ENCODE measurements at regions not wholly inside any gene's neighbourhood (a gene's known extent, or its start where the extent isn't known, plus 50 kb on each side); places are given as distances from the start of the nearest gene placed in this dataset.
A peak's percentile ranks its signal among the peaks of the same experiment; 100 is the strongest.

DNA sequence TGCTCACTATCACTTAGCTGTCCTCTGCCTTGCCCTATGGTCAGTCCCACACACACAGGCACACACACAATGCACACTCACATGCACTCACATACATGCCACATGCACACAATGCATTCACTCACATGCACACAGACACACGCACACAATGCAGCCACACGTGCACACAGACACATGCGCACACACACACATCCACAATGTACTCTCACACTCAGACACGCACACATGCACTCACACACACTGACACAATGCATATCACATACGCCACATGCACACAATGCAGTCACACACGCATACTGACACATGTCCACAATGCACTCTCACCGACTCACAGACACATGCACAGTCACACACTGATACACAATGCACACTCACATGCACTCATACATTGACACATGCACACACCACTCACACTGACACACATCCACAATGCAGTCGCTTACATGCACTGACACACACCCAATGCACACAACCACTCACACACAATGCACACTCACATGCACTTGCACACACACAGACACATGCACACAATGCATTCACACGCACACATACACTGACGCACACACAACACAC lies 99.7 kb downstream of the ENGASE start:
- Mint-ChIP-seq H3K4me1 (no peaks in the 10 kb centered on the region), H3K9me3 (no peaks in the 10 kb centered on the region), H3K36me3 (ENCODE audit: low read depth) (no peaks in the 10 kb centered on the region), H3K4me3 (no peak overlapping the region), H3K27me3 (no peaks in the 10 kb centered on the region), H3K27ac (no peak overlapping the region)
- intact Hi-C loops (cut with micrococcal nuclease): no loop called here
- no peak for DNase-seq

DNA sequence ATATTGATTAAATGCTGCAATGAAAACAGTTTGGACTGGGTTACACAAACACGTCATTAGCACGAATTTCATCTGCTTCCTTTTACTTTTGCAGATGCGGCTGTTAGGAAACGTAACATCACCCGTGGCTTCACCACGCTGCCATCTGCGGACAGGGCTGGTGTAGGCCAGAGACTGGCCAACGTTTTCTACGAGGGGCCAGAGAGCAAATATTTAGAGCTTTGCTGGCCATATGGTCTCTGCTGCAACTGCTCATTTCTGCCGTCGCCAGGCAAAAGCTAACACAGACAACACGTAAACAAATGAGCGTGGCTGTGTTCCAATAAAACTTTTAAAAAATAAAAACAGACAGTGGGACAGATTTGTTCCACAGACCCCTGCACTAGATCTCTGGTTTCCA lies 96.6 kb downstream of the ENGASE start:
- H3K4me1 Mint-ChIP-seq: no peaks in the 10 kb centered on the region
- intact Hi-C loops (cut with micrococcal nuclease): no loop called here
- no peak overlapping the region for H3K27ac Mint-ChIP-seq
- H3K4me3 Mint-ChIP-seq: no peak overlapping the region
- no peak for DNase-seq
- H3K9me3 Mint-ChIP-seq: no peaks in the 10 kb centered on the region
- no peaks in the 10 kb centered on the region for H3K36me3 Mint-ChIP-seq (ENCODE audit: low read depth)
- H3K27me3 Mint-ChIP-seq: no peaks in the 10 kb centered on the region

DNA sequence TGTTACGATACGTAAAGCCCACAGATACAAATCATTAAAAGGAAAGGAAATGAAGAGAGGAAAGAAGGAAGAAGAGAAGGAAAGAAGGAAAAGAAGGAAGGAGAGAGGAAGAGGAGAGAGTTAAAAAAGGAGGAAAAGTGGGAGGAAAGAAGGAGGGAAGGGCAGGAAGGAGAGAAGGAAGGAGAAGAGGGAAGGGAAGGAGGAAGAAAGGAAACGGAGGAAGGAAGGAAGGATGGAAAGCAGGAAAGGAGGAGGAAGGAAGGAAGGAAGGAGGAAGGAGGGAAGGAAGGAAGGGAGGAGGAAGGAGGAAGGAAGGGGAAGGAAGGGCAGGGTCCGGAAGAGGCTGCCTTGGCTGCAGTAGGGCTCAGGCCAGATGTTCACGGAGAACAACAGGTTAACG lies 95.2 kb downstream of the ENGASE start:
- Mint-ChIP-seq H3K4me1 (no peaks in the 10 kb centered on the region), H3K27me3 (no peaks in the 10 kb centered on the region), H3K36me3 (ENCODE audit: low read depth) (no peaks in the 10 kb centered on the region), H3K9me3 (no peaks in the 10 kb centered on the region), H3K27ac (no peak overlapping the region), H3K4me3 (no peak overlapping the region)
- no peak for DNase-seq
- intact Hi-C loops (cut with micrococcal nuclease): no loop called here

DNA sequence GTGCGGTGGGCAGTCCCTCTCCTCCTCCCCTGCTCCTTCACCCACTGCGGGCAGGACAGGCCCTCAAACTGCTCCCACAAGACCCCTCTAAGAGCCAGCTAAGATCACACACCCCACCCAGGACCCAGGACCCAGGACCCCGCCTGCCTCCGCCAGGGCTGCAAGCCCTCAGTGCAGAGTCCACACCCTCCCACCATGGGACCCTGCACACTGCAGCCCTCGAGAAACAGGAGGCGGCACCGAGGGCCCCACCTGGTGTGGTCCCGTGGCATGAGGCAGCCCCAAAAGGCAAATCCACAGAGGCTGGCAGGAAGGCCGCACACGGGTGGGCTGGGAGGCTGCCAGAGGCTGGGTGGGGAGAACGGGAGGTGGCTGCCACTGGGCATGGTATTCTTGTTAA lies 94.7 kb downstream of the ENGASE start:
- Mint-ChIP-seq H3K9me3 (no peaks in the 10 kb centered on the region), H3K36me3 (ENCODE audit: low read depth) (no peaks in the 10 kb centered on the region), H3K27me3 (no peaks in the 10 kb centered on the region), H3K4me1 (no peaks in the 10 kb centered on the region), H3K27ac (no peak overlapping the region), H3K4me3 (no peak overlapping the region)
- intact Hi-C loops (cut with micrococcal nuclease): no loop called here
- no peak for DNase-seq

DNA sequence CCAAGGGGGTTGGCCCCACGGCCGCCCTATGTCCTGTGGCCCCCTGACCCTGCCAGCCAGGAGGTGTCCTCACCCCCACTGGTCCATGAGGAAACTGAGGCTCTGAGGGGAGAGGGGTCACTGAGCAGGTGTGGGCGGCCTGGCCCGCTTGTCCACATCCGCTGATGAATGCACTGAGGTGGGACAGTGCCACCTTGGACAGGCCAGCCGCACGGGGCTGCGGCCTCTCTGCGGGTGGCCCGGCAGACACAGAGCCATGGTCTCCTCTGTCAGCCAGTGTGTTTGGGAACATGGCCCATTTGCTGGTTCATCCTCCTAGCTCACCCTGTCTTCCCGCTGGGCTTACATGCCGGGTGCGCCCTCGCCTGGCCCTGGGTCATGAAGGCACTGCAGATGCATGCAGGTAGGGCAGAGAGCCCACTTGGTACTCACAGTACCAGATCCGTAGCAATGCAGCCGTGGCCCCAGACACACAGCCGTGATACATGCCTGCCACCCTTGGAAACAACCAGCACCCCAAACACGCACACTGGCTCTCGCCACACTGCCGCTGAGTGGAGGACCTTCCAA lies 93.9 kb downstream of the ENGASE start:
- H3K4me1 Mint-ChIP-seq: no peaks in the 10 kb centered on the region
- no peaks in the 10 kb centered on the region for H3K9me3 Mint-ChIP-seq
- intact Hi-C loops (cut with micrococcal nuclease): no loop called here
- H3K36me3 Mint-ChIP-seq (ENCODE audit: low read depth): no peaks in the 10 kb centered on the region
- H3K27me3 Mint-ChIP-seq: no peaks in the 10 kb centered on the region
- no peak overlapping the region for H3K4me3 Mint-ChIP-seq
- no peak for DNase-seq
- H3K27ac Mint-ChIP-seq: no peak overlapping the region

DNA sequence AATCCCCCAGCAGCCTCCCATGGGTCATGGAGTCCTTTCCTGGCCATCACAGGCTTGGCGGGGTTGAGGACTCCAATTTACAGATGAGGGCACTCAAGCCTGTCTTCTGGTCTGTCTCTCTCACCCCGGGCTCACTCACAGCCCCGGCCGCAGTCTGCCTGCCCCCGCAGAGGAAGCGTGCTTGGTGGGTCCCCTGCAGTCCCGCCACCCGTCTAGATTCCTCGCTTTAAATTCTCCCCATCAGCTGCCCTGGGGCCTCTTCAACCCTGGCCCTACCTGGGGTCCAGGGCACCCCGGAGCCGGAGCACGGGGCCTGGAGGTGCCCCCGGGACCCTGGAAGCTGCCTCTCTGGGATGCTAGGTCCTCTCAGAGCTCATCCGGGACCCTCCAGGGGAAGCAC lies 92.9 kb downstream of the ENGASE start:
- intact Hi-C loops (cut with micrococcal nuclease): no loop called here
- DNase-seq: no peak
- Mint-ChIP-seq H3K27me3 (no peaks in the 10 kb centered on the region), H3K36me3 (ENCODE audit: low read depth) (no peaks in the 10 kb centered on the region), H3K9me3 (no peaks in the 10 kb centered on the region), H3K4me1 (no peaks in the 10 kb centered on the region), H3K4me3 (no peak overlapping the region), H3K27ac (no peak overlapping the region)

DNA sequence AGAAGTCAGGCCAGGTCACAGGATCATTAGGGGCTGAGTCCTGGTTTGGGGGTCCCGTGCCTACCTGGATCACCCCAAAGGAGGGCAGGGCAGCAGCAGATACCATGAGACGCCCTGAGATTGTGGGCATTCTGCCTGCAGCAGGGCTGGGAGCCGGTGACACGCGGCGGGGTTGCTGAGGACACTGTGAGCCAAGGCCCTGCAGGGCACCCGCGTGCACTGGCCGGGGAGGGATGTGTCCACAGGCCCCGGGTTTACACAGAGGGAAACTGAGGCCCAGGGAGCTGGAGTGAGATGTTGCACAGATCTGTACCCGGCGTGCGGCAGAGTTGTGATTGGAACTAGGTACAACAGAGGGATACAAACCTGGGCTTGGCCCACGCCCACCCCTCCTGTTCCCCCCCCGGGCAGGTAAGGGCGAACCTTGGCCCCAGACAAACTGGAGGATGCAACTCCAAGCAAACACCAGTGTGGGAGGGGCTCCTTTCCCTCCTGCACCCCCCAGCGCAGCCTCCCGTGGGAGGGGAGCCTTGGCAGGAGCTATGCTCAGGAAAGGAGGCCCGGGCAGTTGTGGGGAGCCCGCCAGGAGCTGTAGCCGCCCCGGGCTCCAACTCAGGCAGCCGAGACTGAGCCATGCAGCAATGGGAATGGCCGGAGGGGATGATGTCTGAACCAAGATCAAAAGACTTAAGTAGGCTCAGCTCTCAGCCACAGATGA lies 91.3 kb downstream of the ENGASE start:
- H3K4me1 Mint-ChIP-seq: peaks cover 4% of the 10 kb centered on the region

DNA sequence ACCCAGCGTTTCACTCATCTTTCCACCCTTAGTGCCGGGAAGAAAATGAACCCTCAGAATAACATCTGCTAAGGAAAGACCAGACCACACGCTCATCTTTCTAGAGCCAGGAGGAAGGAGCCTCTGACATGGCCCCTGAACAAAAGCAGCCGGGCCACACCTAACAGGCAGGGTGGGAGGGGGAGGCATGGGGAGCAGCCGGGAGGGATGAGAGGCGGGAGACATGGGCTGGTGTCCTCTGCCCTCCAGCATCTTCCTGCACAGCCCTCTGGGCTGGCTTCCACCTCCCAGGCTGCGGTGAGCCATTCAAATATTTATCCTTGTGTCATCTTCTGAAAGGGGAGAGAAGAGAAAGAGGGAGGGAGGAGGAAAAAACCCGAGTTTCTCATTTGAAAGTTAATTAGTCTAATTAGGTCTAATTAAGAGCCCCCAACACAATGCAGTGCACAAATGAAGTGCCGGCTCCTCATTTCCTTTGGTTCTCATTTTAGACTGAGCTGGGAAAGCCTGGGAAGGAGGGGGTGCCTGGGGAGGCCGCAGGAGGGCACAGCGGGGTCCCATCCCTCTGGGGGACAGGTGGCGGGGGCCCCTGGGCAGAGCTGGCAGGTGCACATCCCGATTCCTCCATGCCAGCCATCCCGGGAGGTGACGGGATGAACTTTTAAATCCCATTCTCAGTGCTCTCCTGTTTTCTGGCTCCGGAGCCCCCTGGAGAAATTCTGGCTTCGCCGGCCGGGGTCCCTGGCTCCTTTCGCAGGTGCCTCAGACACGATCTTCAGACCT lies 90.5 kb downstream of the ENGASE start:
- no peaks in the 10 kb centered on the region for H3K27me3 Mint-ChIP-seq
- intact Hi-C loops (cut with micrococcal nuclease): no loop called here
- no peak for DNase-seq
- no peaks in the 10 kb centered on the region for H3K9me3 Mint-ChIP-seq
- H3K4me1 Mint-ChIP-seq: peaks cover 4% of the 10 kb centered on the region
- no peak overlapping the region for H3K4me3 Mint-ChIP-seq
- H3K27ac Mint-ChIP-seq: no peak overlapping the region
- no peaks in the 10 kb centered on the region for H3K36me3 Mint-ChIP-seq (ENCODE audit: low read depth)

More for the DNA sequence above, 91.3 kb downstream of the ENGASE start:
- H3K4me3 Mint-ChIP-seq: no peak overlapping the region
- no peaks in the 10 kb centered on the region for H3K36me3 Mint-ChIP-seq (ENCODE audit: low read depth)
- no peaks in the 10 kb centered on the region for H3K9me3 Mint-ChIP-seq
- intact Hi-C loops (cut with micrococcal nuclease): no loop called here
- DNase-seq: no peak
- no peaks in the 10 kb centered on the region for H3K27me3 Mint-ChIP-seq
- H3K27ac Mint-ChIP-seq: no peak overlapping the region

DNA sequence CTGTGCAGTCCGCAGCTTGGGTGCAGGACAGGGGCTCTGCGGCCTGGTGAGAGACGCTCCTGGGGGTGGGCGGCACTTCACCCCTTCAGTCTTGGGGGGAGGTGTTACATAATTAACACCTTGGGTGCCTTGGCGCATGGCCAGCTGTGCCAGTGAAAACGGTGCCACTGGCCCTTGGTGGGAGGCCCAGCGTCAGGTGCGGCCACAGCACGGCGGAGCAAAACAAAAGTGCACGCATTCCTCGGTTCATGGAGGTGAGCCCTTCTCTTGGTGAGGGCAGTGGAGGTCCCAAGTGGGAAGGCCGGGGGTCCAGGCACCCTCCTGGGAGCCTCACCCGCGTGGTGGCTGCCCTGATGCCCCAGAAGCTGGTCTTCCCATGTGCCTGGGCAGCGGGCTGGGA lies 89.8 kb downstream of the ENGASE start:
- Mint-ChIP-seq H3K9me3 (no peaks in the 10 kb centered on the region), H3K27ac (no peak overlapping the region), H3K36me3 (ENCODE audit: low read depth) (no peaks in the 10 kb centered on the region), H3K4me3 (no peak overlapping the region), H3K27me3 (no peaks in the 10 kb centered on the region), H3K4me1 (peaks cover 4% of the 10 kb centered on the region)
- intact Hi-C loops (cut with micrococcal nuclease): no loop called here
- DNase-seq: no peak

DNA sequence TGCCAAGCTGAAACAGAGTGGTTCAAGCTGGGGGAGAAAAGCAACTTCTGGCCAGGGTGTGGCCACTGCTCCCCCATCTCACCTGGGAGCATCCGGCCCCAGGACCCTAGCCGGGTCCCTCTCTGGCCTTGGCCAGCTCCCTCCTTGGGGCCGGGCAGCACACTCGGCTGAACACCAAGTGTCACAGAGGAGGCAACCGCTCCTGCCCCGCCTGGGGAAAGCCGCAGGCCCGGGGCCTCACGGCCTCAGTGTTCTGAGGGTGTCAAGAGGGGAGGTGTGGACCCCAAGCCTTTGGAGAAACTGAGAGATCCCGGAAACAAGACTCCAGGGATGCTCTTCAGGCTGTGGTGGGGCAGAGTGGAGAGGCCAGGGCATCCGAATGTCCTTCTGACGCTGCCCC lies 88.4 kb downstream of the ENGASE start:
- H3K27ac Mint-ChIP-seq: no peak overlapping the region
- intact Hi-C loops (cut with micrococcal nuclease): no loop called here
- no peak for DNase-seq
- H3K36me3 Mint-ChIP-seq (ENCODE audit: low read depth): no peaks in the 10 kb centered on the region
- H3K27me3 Mint-ChIP-seq: no peaks in the 10 kb centered on the region
- no peaks in the 10 kb centered on the region for H3K9me3 Mint-ChIP-seq
- peaks cover 4% of the 10 kb centered on the region for H3K4me1 Mint-ChIP-seq
- no peak overlapping the region for H3K4me3 Mint-ChIP-seq

DNA sequence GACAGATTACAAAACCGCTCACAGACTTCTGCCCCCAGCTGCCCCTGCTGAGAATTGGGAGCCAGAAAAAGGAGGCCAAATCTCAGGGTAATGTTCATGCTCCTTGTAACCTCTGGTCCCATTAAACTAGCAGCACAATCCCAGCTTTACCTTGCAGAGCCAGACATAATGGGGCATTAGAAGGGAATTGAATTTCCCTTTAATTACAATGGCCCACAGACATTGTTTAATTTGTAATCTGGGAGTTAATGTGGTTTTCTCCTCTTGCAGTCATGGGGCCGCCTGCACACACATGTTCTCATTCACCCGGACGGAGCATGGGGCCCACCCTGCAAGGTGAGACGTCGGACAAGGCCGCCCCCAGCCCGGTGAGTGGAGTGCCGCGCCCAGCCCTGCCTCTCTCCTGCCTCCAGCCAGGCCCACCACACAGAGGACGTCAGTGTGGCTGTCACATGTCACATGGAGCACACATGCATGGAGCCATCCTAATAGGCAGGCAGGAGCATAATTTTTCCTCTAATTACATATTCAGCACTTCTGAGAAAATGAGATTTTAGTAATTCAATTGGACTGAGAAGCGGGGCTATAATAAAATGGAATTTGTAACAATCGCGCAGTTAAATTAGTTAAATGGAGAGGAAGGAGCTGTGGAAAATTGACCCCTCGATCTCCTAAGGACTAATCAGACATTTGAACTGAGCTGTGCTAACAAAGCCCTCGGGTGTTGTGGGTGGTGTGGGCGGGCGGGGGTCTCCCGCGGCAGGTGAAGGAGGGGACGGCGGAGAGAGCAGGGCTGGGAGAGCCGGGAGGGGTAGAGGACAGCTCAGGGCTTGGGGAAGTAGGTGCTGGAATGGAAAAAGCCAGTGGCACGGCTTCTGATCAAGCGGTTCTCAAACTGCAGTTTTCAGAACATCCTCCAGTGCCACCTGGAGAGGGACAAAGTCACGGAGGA lies 87.7 kb downstream of the ENGASE start:
- Mint-ChIP-seq H3K4me3 (no peak overlapping the region), H3K9me3 (no peaks in the 10 kb centered on the region), H3K4me1 (peaks cover 4% of the 10 kb centered on the region), H3K27ac (peak overlapping the region; percentile 29), H3K36me3 (ENCODE audit: low read depth) (no peaks in the 10 kb centered on the region), H3K27me3 (no peaks in the 10 kb centered on the region)
- intact Hi-C loops (cut with micrococcal nuclease): no loop called here
- no peak for DNase-seq

DNA sequence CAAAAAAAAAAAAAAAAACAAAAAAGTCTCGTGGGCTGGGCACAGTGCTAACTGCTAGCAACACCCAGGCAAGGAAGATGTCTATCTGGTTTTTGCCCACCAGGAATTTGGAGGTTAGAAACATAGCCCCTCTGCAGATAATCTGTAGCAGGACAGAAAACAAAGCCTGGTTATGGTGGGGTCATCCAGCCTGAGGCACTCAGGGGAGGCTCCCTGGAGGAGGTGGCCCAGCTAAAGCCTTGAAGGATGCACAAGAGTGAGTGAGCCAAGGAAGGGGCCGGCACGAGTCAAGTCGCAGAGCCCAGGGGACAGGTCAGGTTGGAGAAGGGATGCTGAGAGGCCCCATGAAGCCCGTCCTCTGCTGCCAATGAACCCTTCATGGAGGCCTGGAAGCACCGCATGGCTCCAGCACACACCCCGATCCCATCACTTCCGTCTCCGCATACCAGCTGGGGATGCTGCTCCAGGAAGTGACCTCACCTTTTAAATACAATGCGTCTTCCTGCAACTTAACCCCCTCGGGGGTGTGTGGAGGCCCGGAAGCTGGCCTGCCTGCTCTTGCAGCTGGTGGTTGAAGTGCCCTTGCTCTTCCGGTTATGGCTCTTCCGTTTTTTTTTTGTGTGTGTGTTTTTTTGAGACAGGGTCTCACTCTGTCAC lies 86.5 kb downstream of the ENGASE start:
- H3K27ac Mint-ChIP-seq: peak overlapping the region; percentile 53
- no peaks in the 10 kb centered on the region for H3K9me3 Mint-ChIP-seq
- DNase-seq: peak; percentile 77
- H3K27me3 Mint-ChIP-seq: no peaks in the 10 kb centered on the region
- intact Hi-C loops (cut with micrococcal nuclease): no loop called here
- no peak overlapping the region for H3K4me3 Mint-ChIP-seq
- H3K4me1 Mint-ChIP-seq: peaks cover 4% of the 10 kb centered on the region
- no peaks in the 10 kb centered on the region for H3K36me3 Mint-ChIP-seq (ENCODE audit: low read depth)

DNA sequence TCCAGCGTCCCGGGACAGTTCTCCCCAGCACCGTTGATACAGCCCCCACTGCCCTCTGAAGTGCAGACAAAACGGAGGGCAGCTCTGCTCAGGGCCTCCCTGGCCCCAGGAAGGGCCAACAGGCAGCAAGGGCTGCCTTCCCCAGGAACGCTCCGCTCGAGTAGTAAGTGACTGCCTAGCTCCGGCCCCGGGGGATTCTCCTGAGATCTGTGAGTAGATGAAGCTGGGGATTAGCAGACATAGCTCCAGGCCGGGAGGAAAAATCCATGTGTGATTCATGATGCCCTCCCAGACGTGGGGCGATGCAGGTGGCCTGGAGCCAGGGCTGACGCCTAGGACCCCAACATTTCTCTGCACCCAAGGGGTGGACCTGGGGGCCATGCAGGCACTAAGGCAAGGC lies 85.3 kb downstream of the ENGASE start:
- no peak overlapping the region for H3K4me3 Mint-ChIP-seq
- no peak overlapping the region for H3K27ac Mint-ChIP-seq
- peaks cover 4% of the 10 kb centered on the region for H3K4me1 Mint-ChIP-seq
- no peaks in the 10 kb centered on the region for H3K27me3 Mint-ChIP-seq
- intact Hi-C loops (cut with micrococcal nuclease): no loop called here
- no peaks in the 10 kb centered on the region for H3K9me3 Mint-ChIP-seq
- no peaks in the 10 kb centered on the region for H3K36me3 Mint-ChIP-seq (ENCODE audit: low read depth)
- no peak for DNase-seq
